Fibroblast of the conjunctiva (primary cell): ENCODE measurements at regions not wholly inside any gene's neighbourhood (a gene's known extent, or its start where the extent isn't known, plus 50 kb on each side); places are given as distances from the start of the nearest gene placed in this dataset.
A peak's percentile ranks its signal among the peaks of the same experiment; 100 is the strongest.
"Not testable (repeated sequence)": the region's sequence is repeated elsewhere in the genome, so short reads cannot be mapped to it uniquely, and the experiment has no call there.

Experiments
- DNase-seq: peaks from one replicate; pipeline ENCODE4 v3.0.0-alpha.2; 2010; ENCODE audit warnings: low read depth

DNA sequence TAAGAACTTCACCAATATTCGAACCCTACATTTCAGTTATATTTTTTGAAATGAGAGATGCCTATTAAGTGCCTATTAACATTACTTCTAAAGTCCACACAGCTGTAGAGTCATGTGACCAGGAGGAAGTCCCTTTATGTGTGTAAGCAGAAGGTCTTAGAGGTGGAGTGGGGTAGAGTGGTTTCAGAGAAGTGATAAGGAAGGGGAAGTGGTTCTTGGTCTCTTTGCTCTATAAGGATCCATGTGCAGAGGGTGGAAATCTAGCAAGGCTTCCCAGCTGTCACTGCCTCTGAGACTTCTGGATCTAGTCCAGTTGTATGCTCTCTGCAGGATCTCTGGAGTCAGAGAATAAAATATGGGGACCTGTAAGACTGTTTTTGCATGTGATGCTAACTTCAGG, 673.9 kb downstream of the FLRT2 start:
- DNase-seq: no peak

DNA sequence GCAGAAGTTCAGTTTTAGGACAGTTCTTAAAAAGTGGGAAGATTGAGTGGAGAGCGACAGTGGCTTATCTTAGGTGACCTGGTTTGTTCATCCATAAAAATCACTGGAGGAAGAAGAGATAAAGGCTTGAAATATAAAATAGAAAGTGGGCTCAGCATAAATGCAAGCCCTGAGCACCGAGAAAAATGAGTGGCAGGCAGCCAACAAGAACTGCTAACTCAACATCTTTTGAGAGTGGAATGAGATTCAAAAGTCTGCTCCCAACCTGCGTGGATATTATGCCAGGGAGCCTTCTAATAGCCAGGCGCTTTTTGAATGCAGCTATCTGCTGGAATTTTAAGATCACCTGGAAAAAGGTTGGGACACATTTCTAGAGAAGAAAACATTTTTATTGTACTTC, 666.5 kb downstream of the FLRT2 start:
- DNase-seq: no peak

DNA sequence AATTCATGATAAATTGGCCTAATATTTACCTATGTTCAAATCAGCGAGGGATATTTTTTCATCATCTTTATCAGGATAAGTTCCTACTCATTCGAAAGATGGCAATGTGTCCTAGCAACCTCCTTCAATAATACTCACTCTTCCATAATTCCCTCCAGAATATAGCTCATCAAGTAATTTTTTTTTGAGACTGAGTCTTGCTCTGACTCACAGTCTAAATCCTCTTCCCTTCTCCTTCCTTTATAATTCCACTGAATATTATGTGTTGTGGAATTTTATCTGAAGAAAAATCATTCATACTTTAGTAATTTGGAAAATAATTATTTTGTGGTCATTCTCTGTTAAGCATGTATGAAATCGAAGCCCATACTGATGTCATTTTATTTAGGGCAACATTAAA, 663.8 kb downstream of the FLRT2 start:
- no peak for DNase-seq

DNA sequence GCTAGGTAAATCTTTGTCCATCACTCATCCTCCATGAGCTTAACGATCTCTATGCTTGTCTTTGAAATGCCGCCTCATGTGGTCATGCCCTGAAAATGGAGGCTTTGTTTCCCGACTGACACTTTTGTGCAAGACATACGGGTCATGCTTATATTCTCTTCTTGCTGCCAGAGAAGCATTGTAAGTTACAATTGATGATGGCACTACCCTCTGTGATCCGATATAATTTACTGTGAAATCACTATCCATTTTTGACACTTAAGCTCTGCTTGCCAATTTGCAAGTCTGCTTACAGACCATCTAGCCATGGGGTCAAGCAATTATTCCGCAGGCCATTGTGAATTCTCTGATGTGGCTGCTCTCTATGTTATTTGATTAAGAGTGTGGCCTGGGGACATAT, 650.0 kb downstream of the FLRT2 start:
- no peak for DNase-seq

DNA sequence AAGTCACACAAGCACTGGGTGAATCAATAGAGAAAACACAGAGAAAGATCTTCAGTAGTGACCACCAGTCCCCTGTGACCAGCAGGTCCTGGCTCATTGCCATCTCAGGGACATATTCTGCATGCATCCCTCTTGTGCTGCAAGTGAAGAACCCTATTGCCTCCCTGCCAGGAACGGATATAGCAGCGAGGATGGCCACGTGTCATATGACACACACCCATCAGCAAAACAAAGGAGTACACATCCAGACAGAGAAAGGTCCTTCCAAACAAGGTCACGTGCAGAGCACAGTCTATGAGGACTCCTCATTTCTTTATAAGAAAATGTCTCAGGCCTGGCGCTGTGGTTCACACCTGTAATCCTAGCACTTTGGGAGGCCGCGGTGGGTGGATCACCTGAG, 638.4 kb downstream of the FLRT2 start:
- no peak for DNase-seq

DNA sequence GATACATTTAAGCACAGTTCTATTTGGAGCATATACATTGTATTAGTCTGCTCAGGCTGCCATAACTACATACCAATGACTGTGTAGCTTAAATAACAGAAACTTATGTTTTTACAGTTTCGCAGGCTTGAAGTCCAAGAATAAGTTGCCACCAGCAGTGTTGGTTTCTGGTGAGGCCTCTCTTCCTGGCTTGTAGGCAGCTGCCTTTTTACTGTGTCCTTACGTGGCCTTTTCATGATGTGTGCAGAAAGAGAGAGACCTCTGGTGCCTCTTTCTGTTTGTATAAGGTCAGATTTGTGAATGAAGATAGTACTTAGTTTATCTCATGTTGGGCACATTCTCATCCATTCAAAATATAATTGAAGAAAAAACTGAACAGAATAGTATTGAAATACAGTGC, 636.6 kb downstream of the FLRT2 start:
- no peak for DNase-seq

DNA sequence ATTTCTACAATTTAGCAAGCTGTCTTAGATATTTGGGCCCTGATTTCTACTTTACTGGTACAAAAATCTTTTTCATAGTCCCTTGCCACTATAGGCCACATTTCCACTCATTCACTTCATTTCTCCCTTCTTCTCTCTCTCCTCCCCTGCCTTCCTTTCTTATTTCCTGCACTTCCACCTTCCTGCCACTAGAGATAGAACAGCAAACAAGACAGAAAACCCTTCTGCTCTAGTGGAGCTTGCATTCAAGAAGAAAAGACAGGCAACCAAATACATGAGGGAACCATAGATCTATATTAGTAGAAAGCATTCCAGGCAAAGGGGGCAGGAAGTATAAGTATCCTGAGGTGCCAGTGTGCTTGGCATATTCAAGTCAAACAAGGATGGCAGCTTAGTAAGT, 623.5 kb downstream of the FLRT2 start:
- DNase-seq: no peak

DNA sequence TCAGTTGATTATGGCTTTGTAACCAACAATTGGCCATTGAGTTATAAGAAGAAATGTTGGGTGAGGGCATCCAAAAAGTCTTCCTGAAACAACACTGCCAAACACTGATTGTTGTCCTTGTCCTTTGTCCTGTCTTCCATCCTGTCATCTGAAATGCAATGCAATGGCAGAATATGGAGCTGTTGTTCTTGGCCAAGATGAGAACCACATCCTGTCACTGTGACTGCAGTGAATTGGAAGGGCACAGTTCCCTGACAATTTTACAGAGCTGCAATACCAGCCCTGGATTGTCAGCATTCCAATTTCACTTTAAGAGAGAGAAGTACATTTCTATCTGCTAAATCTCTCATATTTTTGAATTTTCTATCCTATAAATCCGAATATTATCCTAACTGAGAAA, 613.3 kb downstream of the FLRT2 start:
- no peak for DNase-seq

DNA sequence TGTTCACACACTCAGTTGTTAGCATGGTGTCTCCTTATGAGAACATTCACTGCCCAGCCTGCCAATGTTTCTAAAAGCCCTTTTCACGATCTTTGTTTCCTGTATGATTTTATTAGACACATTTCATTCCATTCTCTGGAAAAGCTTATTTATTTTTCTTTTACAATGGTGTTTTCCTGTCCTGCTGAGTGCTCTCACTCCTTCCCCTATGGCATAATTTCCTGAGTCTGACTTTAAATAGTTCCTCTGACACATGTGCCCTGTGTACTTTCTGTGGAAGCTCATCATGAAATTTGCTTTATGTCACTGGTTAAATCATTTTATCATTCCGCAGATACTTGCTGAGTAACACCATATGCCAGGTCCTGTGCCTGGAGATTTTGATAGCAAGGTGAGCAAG, 612.0 kb downstream of the FLRT2 start:
- no peak for DNase-seq

DNA sequence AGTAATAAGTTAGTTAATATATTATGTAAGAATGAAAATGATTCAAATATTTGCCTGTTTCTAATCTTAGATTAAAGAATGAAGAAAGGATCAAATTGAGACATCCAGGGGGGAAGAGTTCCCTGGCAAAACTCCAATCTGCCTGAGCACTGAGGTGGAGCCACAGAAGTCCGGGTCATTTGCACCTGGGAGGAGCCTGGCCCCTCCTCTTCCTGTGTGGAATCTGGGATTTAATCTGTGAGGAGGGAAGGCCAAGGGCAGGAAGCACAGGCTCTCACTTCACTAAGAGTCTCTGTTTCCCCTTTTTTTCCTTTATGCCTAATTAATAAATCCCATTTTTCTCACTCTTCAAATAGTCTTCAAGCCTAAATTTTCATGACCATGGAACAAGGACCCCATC, 599.5 kb downstream of the FLRT2 start:
- DNase-seq: no peak

DNA sequence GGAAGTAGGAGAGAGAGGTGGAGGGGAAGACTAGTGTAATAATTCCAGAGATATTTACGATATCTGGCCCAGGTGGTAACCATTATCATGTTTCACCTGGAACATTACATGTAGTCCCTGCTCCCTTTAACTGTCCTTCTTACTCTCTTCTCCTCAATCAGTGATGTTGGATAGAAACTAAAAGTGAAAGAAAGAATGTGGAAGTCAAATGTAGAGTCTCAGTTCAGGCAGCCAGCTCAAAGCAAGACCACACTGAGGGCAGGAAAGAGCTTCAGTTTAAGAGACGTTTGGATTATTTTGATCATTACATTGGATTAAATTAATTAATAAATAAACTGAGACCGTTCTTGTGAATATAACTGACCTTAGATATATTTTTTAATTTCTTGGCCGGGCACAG, 594.4 kb downstream of the FLRT2 start:
- no peak for DNase-seq

DNA sequence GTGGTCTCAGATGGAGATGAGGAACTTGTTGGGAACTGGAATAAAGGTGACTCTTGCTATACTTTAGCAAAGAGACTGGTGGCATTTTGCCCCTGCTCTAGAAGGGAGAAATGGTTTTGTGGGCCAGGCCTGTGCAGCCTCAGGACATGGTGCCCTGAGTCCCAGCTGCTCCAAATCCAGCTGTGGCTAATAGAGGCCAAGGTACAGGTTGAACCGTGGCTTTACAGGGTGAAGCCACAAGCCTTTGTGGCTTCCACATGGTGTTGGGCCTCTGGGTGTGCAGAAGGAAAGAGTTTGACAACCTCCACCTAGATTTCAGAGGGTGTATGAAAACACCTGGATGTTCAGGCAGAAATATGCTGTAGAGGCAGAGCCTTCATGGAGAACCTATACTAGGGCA, 586.0 kb downstream of the FLRT2 start:
- DNase-seq: no peak

DNA sequence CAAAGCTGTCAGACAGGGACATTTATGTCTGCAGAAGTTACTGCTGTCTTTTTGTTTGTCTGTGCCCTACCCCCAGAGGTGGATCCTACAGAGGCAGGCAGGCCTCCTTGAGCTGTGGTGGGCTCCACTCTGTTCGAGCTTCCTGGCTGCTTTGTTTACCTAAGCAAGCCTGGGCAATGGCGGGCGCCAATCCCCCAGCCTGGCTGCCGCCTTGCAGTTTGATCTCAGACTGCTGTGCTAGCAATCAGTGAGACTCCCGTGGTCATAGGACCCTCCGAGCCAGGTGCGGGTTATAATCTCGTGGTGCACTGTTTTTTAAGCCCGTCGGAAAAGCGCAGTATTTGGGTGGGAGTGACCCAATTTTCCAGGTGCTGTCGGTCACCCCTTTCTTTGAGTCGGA, 580.9 kb downstream of the FLRT2 start:
- not testable (repeated sequence) for DNase-seq

DNA sequence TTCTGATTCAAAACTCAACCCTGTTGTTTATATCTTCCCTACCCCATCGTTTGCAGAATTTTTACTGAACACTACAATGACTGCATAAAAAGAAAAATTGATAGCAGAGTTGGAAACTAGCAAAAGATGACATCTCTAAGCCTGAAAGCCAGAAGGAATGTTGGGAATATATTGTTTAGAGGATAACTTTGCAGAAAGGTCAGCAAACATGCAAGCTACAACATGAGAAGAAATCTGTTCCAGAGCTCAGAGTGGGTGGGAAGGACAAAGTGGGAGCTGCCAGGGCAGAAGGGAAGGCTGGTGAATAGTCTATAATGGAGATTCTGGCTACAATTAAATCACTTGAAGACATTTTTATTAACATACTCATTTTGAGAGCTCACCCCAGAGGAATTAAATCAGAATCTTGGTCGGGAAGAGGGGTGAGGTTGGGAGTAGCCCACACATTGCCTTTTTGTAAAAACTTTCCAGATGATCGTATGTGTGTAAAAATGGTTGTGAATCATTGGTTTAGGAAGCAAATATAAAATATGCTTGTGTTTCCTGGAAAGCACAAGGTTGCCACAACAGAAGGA, 574.8 kb downstream of the FLRT2 start:
- no peak for DNase-seq

DNA sequence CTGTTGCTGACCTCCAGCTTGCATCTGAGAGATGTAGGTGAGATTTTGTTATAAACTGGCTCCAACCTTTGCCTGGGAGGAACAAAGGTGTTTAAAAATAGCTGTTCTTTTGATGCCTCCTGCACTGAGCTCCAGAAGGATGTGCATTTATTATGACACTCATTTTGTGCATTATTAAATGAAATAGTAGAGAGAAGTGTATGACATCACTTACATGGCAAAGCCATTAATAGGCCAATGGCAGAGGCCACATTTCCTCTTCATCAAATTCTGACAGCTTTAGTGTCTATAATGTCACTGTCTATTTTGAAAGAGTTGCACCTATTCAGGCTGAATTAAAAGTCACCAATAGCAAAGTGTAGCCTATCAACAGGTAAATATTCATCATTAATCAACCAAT, 564.6 kb downstream of the FLRT2 start:
- DNase-seq: no peak

DNA sequence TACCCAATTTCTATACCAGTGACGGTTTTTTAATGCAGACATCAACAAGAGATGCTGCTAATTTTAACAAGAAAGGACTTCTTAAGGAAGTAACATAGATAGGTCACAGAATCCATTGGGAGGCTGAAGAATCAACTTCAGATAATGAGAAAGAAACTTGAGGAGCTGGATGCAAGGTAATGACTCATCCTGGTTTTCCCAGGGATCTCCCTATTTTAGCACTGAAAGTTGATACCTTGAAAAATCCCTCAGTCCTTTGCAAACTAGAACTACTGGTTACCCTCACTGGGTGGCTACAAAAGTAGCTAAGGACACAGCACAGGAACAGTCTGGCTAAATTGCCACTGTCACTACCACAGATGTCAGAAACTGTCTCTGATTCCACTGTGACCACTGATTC, 561.9 kb downstream of the FLRT2 start:
- no peak for DNase-seq

DNA sequence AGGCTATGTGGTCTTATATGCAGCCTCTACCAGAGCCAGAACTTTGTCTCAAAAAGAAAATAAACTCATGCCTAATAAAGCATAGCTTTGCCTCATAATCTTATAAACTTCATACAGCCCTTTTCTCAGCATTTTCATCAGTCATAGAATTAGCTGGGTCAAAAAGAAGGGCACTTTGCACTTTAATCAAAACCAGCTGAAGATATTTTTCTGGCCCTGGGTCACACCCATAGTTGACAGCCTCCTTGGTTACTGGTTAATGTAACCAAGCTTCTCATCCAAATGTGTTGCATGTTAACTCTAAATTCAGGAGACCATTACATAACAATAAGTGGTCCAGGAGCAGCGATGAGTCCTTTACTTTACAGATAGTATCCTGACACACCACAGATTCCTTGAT, 558.2 kb downstream of the FLRT2 start:
- DNase-seq: peak; percentile 0

DNA sequence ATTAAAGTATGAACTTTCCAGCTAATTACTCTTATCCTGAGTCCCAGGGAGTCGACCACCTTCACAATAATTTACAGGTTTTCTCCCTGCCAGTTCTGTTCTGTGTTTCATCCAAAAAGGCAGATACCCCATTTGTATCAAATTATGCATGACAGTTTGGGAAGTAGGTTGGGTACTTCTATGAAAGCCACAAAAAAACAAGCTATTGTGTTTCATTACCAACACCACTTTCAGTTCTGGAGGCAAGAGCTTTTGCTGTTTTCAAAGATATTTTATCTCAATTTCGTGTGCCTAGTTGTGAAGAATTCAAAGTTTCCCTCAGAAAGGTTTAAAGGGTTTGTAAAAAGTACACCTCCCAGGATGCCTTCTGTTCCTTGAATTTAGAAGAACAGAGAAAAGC, 557.4 kb downstream of the FLRT2 start:
- no peak for DNase-seq

DNA sequence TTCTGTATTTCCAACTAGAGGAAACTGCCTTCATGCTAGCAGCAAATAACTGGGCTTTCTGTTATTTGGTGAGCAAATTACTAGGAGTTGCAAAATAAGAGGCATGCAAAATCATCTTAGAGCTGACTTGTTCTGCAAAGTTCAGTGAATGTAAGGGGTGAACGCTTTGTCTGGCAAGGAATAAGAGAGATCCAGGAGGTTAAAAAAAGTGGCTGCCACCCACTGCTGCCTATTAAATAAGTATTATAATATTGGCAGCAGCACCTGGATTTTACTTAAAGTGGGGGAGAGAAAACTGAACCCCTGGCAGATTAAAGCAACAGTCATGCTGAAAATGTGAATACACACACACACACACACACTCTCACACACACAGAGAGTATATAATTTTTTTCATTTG, 557.0 kb downstream of the FLRT2 start:
- no peak for DNase-seq

DNA sequence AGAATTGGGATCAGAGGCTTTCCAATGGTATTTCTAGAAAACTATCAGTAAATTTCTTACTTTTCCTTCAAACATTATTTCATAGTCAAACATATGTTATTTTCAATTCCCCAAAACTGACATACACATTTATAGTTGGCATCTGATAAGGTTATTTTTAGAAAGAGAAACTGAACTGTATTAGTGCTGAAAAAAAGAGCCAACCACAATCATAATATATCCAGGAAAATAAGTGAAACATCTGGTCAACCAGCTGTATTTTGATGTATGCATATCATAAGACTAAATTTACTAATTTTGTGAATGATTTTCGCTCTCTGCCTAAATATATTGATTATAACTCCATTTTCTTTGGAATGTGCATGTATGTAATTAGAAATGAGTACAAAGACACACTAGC, 554.2 kb downstream of the FLRT2 start:
- DNase-seq: no peak

DNA sequence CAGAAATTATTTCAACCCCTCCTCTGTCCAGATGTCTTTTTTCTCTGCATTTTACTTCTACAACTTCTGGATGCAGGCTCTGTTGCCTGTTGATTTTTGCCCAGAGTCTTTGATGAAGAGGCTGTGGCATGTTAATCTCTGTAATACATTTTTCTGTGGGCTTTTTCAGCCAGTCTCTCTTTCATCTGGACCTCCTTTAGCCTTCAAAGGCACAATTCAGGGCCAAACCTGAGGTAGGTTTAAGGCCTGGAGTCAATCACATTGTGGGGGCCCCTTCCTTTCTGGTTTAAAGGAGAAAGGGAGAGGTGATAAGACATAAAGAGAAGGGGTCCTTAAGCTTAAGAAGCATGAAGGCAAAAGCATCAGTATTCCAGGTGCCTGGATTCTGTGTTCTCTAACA, 553.7 kb downstream of the FLRT2 start:
- no peak for DNase-seq

DNA sequence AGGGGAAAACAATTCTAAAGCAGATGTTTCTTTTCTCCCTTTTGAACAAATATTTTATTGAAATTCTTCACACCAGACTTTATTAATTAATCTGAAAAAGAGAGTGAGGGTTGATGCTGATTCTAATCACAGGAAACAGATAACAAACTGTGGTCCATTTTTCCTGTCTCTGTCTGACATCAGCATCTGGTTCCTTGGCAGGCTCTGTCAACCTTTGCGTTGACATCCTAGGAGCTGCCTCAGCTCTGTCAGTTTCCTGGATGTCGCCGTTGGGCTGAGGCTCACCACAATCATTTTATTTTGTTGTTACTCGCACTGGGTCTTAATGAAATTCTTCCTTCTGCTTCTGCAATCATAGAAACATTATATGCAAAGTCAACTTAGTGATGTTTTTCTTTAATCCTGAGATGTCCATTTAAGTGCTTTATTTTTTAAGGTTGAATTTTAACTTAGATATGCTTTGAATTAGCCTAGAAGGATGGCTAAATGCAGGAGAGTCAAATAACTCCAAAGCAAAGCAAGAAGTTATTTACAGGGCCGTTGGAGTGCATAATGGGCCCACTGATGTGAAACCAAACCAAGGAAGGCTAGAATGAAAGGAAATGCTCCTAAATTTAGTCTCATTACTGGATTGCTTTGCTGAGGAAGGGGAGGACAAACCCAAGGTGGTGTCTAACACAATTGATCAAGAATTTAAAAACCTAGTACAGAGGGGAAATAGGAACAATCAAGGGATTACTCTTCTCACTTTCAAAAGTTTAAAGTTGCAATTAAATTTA, 542.4 kb downstream of the FLRT2 start:
- no peak for DNase-seq

DNA sequence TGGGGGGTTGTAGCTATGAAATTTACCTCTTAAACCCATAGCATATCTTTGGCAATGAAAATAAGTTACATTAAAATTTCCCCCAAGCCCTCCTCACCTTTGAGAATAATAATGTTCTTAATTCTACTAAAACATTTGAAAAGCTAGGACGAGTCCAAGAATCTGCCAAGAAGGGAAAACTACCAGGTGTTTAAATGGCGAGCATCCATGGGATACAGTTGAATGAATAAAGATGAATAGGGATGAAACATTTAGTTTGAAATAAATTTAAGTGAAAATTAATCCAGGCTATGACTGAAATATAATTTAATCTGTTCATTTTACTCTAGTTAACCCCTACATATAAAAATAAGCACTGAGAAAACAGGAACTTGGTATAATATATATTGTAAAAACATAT, 536.7 kb downstream of the FLRT2 start:
- no peak for DNase-seq

DNA sequence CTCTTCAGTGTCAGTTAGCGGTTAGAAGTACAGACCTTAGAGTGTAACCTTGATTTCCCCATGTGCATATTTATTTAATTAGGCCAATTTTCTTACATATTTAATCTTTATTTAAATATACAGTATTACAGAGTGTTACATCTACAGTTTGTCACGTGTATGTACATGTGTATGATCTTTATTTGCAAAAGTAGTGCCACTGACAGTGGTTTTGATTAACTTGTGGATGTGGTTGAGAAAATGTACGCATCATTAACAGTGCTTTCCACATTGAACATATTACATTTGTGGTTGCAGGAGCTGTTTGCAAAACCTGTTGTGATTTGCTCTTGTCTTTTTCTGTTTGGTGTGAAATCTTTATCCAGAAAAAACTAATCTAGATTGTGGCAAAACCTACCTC, 535.5 kb downstream of the FLRT2 start:
- no peak for DNase-seq
